Skeletal muscle tissue (tissue), 3 donors: ENCODE measurements at regions not wholly inside any gene's neighbourhood (a gene's known extent, or its start where the extent isn't known, plus 50 kb on each side); places are given as distances from the start of the nearest gene placed in this dataset.

ENCODE experiments used
- H3K27ac ChIP-seq: one replicate; pipeline ENCODE4 v1.7.0; 2013; ENCODE audit warnings: mild to moderate bottlenecking, low read depth, low read length, inconsistent platforms
- H3K27me3 ChIP-seq, 3 donors: one replicate each; pipeline ENCODE4 v1.7.0; 2013; ENCODE audit warnings: low read length in 3 of 3; ENCODE audit not compliant: control insufficient read depth in 3 of 3, insufficient read depth in 3 of 3
- H3K36me3 ChIP-seq, 3 donors: one replicate each; pipeline ENCODE4 v1.7.0; 2013; ENCODE audit warnings: low read length in 3 of 3; ENCODE audit not compliant: control insufficient read depth in 3 of 3, insufficient read depth in 3 of 3
- H3K4me1 ChIP-seq, 3 donors: one replicate each; pipeline ENCODE4 v1.7.0; 2013; ENCODE audit warnings: low read length in 3 of 3, mild to moderate bottlenecking in 3 of 3; ENCODE audit not compliant: control insufficient read depth in 3 of 3, insufficient read depth in 3 of 3
- H3K4me3 ChIP-seq, 3 donors: one replicate each; pipeline ENCODE4 v1.7.0; 2013; ENCODE audit warnings: low read length in 3 of 3
- H3K9ac ChIP-seq, 3 donors: one replicate each; pipeline ENCODE4 v1.7.0; 2013; ENCODE audit warnings: low read length in 3 of 3, mild to moderate bottlenecking in 3 of 3, moderate library complexity in 2 of 3, low read depth in 1 of 3
- H3K9me3 ChIP-seq, 3 donors: one replicate each; pipeline ENCODE4 v1.7.0; 2013; ENCODE audit warnings: low read length in 3 of 3; ENCODE audit not compliant: control insufficient read depth in 3 of 3
- donor health status: Osteomylitis.

GRCh38 chr6:112925702-112926101 is 578.6 kb downstream of the RFPL4B start:
- no peak overlapping the region for H3K9ac ChIP-seq
- no peaks in the 10 kb centered on the region for H3K9me3 ChIP-seq
- H3K4me1 ChIP-seq: no peaks in the 10 kb centered on the region
- no peak overlapping the region for H3K4me3 ChIP-seq
- no peaks in the 10 kb centered on the region for H3K36me3 ChIP-seq
- no peaks in the 10 kb centered on the region for H3K27me3 ChIP-seq
- H3K27ac ChIP-seq: no peak overlapping the region

- Histone ChIP-seq H3K4me3 (no peak overlapping the region), H3K27me3 (no peaks in the 10 kb centered on the region), H3K9me3 (no peaks in the 10 kb centered on the region), H3K4me1 (no peaks in the 10 kb centered on the region), H3K36me3 (no peaks in the 10 kb centered on the region), H3K9ac (no peak overlapping the region), H3K27ac (no peak overlapping the region)
Observed at GRCh38 chr6:112927641-112928320, 580.7 kb downstream of the RFPL4B start.

GRCh38 chr6:112929641-112930040 is 582.5 kb downstream of the RFPL4B start:
- no peaks in the 10 kb centered on the region for H3K9me3 ChIP-seq
- no peaks in the 10 kb centered on the region for H3K36me3 ChIP-seq
- no peaks in the 10 kb centered on the region for H3K4me1 ChIP-seq
- H3K4me3 ChIP-seq: no peak overlapping the region
- H3K27ac ChIP-seq: no peak overlapping the region
- no peak overlapping the region for H3K9ac ChIP-seq
- no peaks in the 10 kb centered on the region for H3K27me3 ChIP-seq

- H3K36me3 ChIP-seq: no peaks in the 10 kb centered on the region
- H3K4me3 ChIP-seq: no peak overlapping the region
- no peaks in the 10 kb centered on the region for H3K9me3 ChIP-seq
- H3K27ac ChIP-seq: no peak overlapping the region
- H3K4me1 ChIP-seq: peaks cover 0 to 3% (median 0%) of the 10 kb centered on the region in 3 donors
- no peaks in the 10 kb centered on the region for H3K27me3 ChIP-seq
- H3K9ac ChIP-seq: no peak overlapping the region
Observed at GRCh38 chr6:112931832-112932231, 584.7 kb downstream of the RFPL4B start.

- Histone ChIP-seq H3K27ac (no peak overlapping the region), H3K9me3 (peaks cover 0 to 2% (median 0%) of the 10 kb centered on the region in 3 donors), H3K9ac (no peak overlapping the region), H3K27me3 (no peaks in the 10 kb centered on the region), H3K36me3 (no peaks in the 10 kb centered on the region), H3K4me1 (peaks cover 0 to 3% (median 0%) of the 10 kb centered on the region in 3 donors), H3K4me3 (no peak overlapping the region)
Observed at GRCh38 chr6:112933947-112934346, 586.8 kb downstream of the RFPL4B start.

GRCh38 chr6:112934433-112935327 is 587.5 kb downstream of the RFPL4B start:
- Histone ChIP-seq H3K4me1 (peaks cover 0 to 3% (median 0%) of the 10 kb centered on the region in 3 donors), H3K27me3 (no peaks in the 10 kb centered on the region), H3K36me3 (no peaks in the 10 kb centered on the region), H3K9me3 (peaks cover 0 to 2% (median 0%) of the 10 kb centered on the region in 3 donors), H3K4me3 (no peak overlapping the region), H3K9ac (no peak overlapping the region), H3K27ac (no peak overlapping the region)

GRCh38 chr6:112935402-112936078 is 588.4 kb downstream of the RFPL4B start:
- Histone ChIP-seq H3K27ac (no peak overlapping the region), H3K4me1 (peaks cover 0 to 3% (median 0%) of the 10 kb centered on the region in 3 donors), H3K4me3 (no peak overlapping the region), H3K36me3 (no peaks in the 10 kb centered on the region), H3K9me3 (peaks cover 0 to 2% (median 0%) of the 10 kb centered on the region in 3 donors), H3K9ac (no peak overlapping the region), H3K27me3 (no peaks in the 10 kb centered on the region)

- peaks cover 0 to 2% (median 0%) of the 10 kb centered on the region in 3 donors for H3K9me3 ChIP-seq
Observed at GRCh38 chr6:112936079-112936472, 588.9 kb downstream of the RFPL4B start.

GRCh38 chr6:112936504-112936903 is 589.4 kb downstream of the RFPL4B start:
- Histone ChIP-seq H3K9me3 (peaks cover 0 to 2% (median 0%) of the 10 kb centered on the region in 3 donors), H3K27ac (no peak overlapping the region), H3K27me3 (no peaks in the 10 kb centered on the region), H3K4me3 (no peak overlapping the region), H3K9ac (no peak overlapping the region), H3K36me3 (no peaks in the 10 kb centered on the region), H3K4me1 (peaks cover 0 to 3% (median 0%) of the 10 kb centered on the region in 3 donors)

More at GRCh38 chr6:112936079-112936472, 588.9 kb downstream of the RFPL4B start:
- Histone ChIP-seq H3K27ac (no peak overlapping the region), H3K27me3 (no peaks in the 10 kb centered on the region), H3K9ac (no peak overlapping the region), H3K36me3 (no peaks in the 10 kb centered on the region), H3K4me1 (peaks cover 0 to 3% (median 0%) of the 10 kb centered on the region in 3 donors), H3K4me3 (no peak overlapping the region)
